Stimulated activated CD4-positive, alpha-beta T cell treated with anti-CD3 and anti-CD28 coated beads, TNF-alpha, amount 100 ng/mL, for 24 hours (primary cell): ENCODE measurements at regions not wholly inside any gene's neighbourhood (a gene's known extent, or its start where the extent isn't known, plus 50 kb on each side); places are given as distances from the start of the nearest gene placed in this dataset.

Experiments used
- DNase-seq, 3 experiments: peaks; one replicate each; pipeline ENCODE4 v3.0.0-alpha.2; 2020; ENCODE audit warnings: low read depth in 3 of 3

DNA sequence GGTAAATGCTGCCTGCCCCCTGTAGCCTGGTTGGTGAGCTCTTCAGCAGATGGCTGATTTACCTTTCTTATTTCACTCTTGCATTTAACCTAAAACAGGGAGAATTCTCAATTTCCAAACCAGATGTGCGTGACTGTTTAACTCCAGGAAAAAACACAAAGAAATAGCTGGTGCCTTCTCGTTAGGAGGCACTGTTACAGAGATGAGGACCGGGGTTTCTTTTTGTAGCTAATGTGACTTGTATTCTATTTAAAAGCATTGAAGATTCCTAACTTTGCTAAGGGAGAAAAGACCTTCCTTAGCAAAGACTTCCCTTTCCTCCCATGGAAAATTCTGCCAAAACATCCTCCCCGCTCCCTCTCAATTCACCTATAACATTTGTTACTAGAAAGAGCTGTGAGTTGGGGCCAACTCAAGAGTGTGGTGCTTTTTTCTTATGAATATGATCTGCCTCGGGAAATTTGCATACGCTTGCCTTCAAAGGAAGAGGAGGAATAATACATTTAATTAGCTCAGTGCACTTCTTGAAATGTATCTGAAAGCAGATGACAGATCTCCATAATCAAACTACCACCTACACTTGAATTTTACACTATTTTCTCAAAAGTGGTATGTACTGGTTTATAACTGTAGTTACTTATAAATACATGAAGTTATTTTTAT, 102.0 kb upstream of the ARID2 start:
- no peak for DNase-seq

DNA sequence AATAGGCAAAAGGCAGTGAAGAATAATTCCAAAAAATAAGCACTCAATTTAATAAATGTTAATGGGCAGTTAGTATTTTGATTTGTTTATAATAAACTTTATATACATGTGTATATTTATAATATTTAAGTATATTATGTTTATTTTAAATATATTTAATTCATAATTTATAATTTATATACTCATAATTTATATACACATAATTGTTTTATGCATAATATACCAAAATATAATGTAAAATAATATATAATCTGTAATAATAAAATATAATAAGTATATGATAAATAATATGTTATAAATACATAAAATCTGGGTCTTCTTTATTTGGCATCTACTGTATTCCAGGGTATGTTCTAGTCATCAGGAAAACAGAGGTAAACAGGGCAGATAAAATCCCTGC, 100.2 kb upstream of the ARID2 start:
- DNase-seq = no peak

DNA sequence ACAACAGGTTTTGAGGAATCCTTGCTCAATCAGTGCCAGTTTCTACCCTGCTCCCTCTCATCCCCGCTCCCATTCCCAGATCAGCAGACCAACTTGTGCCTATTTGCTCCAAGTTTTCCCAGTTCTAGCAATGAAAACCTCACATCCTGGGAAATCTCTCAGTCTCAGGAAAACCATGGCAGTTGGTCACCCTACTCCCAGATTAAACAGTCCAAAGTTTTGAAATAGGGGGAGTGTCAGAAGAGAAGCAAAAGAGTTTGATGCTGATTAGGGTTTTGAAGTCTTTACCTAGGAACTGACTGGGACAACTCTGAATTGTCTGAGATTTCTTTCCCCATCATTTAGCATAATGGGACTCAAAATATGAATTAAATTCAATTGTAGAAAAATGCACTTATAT, 95.8 kb upstream of the ARID2 start:
- no peak for DNase-seq

DNA sequence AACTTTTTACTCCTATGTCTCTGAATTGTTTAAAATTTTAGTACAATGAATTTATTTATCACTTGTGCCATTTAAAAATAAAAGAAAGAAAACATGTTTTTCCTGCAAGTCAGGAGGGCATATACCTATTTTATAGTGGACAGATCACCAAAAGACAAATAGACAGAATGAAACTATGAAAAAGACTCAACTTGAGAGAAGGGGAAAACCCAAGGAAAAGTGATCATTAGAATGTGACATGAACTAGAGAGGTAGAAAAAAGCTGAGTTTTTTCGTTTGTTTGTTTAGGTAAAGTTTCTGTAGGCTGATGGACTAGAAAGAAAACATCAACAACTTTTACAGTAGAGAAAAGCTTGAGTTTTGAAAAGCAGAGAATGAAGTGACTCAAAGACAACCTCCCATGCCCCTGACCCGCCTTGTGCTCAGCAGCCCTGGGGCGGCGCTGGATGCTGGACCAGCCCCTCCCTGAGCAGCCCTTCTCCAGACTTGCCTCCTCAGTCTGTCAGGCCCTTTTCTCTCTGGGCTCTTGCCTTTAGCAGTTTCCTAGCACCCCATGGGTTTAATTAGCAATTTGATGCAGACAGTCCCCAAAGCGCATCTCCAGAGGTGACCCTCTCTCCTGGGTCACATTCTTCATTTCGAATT, 95.1 kb upstream of the ARID2 start:
- no peak for DNase-seq

DNA sequence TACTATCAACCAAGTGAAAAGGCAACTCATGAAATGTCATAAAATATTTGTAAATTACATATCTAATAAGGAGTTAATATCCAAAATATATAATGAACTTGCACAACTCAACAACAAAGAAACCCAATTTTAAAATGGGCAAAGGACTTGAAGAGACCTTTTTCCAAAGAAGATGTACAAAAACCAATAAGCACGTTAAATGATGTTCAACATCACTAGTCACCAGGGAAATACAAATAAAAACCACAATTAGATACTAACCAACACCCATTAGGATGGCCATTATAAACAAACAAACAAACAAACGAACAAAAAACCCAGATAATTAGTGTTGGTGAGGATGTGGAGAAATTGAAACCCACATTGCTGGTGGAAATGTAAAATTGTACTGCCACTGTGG, 92.3 kb upstream of the ARID2 start:
- DNase-seq = no peak

DNA sequence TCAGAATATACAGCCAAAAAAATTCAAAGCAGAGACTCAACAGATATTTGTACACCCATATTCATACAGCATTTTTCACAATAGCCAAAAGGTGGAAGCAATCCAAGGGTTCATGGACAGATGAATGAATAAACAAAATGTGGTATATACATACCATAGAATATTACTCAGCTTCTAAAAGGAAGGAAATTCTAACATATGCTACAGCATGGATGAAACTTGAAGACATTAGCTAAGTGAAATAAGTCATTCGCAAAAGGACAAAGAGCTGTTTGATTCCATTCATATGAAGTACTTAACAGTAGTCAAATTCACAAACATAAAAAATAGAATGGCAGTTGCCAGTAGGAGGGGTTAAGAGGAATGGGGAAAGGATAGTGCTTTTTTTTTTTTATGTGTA, 91.8 kb upstream of the ARID2 start:
- no peak for DNase-seq

DNA sequence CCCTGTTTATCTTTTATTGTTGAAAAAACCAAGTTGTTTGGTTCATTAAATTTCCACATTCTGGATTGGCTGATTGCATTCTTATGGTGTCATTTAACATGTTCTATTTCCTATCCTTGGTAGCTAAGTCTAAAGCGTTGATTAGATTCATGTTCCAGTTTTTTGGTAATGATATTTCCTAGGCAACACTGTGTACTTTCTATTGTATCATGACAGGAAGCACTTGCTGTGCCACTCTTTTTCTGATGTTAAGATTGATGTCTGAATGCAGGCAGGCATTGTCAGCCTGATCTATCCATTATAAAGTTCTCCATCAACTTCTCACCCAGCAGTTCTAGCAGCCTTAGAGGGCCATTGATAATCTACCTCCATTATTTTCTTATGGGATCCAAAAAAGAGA, 91.1 kb upstream of the ARID2 start:
- no peak for DNase-seq

DNA sequence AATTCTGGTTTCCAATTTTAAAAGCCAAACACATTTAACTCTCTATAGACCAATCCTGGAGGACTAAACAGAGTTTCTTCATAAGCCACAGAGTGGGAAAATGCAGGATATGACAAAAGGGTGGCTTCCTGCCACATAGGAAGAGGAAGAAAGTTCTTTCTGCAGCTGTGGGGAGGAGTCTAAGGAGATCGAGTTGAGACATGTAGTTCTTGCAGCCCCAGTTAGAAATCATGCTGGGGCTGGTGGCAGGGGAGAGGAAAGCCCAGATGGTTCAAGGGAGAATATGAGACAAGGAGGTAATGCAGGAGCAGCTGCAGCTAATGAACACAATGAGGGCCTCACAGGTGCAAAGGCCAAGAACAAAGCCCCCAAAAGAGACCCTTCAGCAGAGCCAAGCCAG, 85.0 kb upstream of the ARID2 start:
- DNase-seq = no peak

DNA sequence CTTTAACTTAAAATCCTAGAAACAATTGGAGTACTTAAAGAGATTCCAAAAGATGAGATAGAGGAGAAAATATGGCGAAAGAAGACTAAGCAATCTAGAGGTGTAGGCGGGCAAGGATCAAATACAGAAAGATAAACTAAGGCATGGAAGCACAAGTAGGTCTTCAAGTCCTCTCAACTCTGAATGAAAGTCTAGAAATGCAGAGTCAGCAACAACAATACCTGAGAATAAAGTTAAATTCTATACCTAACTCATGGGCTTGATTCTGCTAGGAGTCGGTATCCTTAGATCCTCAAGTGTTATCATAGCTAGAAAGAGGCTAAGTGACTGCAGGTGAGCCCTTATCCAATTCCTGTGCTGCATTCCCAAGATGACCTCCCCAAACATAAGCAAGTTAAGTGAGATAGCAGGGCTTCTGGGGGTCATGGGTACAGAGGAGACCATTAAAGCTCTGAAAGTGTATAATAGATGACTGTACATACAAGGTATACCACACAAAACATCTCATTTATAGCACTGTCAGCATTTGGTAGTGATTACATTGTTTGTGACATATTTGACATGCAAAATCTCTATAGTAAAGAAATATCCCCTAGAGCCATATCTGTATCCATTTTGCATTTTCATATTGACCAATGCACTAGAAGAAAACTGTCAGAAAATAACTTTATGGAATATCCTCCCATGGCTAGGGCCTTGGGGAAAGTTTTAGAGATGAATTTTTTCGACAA, 82.5 kb upstream of the ARID2 start:
- DNase-seq = no peak

DNA sequence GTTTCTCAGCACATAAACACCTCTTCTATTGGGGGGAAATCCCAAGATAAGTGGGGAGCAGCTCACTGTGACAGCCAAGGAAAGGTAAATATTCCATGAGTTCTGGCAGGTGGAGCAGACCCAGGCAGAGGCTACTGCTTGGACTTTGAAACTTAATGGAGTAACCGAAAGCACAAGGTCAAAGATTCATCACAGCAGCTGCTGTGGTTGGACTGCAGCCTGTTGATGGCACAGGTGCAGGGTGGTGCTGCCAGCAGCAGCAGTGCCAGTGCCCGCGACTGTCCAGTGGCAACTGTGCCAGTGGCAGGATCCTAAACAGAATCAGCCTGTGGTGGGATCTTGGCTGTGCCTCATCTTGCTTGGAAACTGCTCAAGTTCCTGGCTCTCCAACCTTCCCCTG, 81.4 kb upstream of the ARID2 start:
- DNase-seq = no peak

DNA sequence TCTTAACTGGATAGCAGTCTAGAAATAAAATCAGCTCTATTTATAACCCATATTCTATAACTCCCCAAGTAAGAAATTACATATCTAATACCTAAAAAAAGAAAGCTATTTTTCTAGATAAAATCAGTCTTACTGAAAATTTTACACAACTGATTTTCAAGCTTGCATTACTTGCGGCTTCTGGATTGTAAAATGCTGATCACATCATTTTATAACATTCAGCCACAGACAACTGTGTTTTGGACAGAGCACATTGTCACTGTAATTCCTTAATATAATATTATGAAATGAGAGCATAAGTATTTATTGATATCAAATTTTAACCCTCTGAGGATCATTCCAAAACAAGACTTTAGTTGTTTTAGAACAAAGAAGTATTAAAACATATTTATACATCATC, 78.5 kb upstream of the ARID2 start:
- DNase-seq = no peak

DNA sequence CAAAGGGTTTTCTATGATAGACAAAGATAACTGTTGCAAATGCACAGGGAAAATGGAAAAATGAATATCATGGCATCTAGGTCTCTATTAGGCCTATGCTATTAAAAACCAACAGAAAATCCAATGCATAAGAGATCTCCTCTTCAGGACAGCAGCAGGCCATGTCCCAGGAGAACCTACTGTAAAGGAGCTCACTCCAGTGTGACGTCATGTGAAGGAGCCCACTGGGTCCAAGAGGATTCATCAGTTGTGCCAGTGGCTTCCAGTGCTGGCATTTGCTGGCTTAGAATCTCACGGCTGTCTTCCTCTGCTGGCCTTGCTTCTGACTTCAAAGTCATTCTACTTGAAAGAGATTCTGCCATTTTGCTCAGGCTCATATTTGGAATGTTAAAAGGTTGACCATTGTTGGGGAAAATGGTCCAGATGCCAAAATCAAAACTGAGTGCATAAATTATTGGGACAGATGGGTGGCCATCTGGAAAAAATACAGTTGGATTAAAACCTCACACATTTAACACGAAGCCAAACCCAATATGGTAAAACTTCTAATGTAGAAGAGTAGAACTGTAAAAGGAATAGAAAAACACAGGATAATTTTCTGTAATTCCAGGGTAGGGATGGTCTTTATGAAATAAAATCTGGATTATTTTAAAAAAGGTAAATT, 75.4 kb upstream of the ARID2 start:
- no peak for DNase-seq

DNA sequence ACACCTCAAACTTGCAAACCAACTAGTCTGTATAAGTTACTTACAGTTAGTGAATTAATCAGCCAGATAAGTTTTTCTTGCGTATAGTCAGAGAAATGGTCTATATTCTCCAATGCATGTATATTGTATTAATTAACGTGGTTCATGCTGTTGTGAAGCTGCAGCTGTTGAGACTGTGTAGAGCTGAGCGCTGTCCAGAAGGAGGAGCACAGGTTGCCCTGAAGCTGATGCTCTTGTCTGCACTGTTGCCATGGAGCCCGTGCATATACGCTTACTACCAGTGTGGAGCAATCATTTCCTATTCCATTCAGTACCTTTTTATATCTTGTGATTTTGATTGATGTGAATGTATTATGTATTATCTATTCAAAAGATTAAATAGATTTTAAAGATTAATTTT, 74.3 kb upstream of the ARID2 start:
- peak; percentile 2 to 21 (median 5) for DNase-seq

DNA sequence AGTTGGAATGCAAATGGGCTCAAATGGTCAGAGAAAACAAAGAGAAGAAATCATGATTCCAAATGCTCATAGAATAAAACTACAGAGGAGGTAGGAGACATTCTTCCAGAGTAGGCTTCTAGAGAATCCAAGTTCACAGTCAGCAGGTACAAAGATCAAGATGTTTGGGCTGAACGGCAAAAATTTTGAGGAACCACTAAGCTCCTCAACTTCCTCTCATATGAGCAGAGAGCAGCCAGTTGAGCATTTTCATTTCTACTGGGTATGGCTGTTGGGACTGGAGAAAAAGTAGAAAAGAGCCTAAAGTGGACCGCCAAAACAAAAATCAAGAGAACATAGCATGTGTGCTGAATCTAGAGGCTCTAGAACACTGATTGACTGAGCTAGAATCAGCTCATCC, 73.8 kb upstream of the ARID2 start:
- no peak for DNase-seq

DNA sequence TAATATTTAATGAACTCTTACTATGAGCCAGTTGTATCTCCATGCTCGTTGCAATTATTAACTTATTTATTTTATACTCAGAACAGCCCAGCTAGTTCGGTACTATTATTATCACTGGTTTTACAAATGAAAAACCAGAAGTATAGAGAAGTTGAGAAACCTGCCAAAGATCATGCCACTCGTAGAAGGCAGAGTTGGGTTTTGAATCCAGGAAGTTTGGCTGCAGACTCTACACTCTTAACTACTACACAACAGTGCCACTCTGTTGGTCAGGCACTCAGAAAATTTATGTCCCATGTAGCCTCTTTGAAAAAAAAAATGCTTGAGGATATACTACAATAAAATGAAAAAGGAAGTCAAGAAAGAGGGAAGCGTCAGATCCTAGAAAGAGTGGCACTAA, 71.5 kb upstream of the ARID2 start:
- DNase-seq = no peak

DNA sequence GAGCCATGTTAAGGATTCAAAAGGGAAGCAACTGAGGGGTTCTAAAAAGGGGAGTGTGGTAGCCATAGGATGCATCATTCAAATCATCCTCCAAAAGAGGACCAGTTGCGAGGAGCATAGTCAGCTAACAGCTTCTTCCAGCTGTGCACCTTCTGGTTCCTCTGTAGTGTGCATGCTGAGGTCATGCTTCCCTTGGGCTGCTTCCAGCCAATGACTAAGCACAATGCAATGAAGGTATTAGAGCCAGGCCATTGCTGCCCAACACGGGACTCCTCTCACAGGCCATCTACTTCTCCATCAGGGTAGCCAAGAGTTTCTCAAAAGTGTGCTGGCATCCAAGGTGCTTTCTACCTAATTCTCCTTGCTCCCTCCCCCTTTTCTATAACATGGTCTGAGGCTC, 69.2 kb upstream of the ARID2 start:
- no peak for DNase-seq

DNA sequence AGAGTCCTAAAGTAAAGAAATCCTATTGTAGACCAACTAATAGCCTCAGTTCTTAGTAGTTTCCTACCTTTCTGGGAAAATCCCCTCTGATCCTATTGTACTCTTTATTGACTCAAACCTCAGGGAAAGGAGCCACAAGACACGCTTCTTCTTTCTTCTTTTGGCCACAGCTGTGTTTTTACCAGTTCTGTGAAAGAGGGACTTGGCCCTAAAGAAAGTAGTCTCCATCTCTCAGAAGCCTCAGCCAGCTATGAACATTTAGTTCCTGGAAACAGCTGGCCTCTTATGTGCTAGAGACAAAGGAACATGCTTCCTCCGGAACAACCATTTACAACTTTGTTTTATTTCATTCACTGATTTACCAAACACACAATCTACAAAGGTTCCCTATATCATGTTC, 66.1 kb upstream of the ARID2 start:
- DNase-seq = no peak

DNA sequence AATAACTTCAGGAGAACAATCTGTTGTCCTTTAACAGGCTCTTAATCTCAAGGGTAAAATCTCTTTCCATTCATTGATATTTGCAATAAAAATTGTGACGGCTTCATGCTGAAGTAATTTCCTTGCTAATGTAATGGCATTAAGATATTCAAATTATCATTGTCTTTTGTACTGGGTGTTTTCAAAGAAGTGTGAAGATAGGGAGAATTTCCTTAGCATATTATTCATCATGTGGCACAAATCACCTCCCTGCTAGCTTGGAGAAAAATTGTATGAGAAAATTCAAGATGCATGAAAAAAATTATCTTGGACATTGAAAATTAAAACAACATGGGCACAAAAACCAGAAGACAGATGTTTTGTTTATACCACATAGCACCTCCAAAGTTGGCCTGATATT, 63.6 kb upstream of the ARID2 start:
- DNase-seq = no peak

DNA sequence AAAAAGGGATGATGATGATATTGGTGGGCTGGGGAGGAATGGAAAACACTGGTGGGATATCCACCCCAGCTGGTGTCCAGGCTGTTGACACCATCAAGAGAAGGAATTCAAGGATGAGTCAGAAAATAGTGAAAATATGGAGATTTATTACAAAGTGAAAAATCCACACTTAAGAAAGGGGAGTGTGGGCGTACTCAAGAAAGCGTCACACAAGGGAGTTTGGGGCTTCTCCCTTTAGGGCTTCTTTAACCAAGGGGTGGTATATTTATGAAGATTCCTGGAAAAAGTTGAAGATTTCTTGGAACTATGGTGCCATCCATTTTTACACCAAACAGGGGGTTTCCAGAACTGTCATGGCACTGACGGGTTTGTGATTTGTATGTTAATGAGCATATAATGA, 63.1 kb upstream of the ARID2 start:
- DNase-seq = no peak

DNA sequence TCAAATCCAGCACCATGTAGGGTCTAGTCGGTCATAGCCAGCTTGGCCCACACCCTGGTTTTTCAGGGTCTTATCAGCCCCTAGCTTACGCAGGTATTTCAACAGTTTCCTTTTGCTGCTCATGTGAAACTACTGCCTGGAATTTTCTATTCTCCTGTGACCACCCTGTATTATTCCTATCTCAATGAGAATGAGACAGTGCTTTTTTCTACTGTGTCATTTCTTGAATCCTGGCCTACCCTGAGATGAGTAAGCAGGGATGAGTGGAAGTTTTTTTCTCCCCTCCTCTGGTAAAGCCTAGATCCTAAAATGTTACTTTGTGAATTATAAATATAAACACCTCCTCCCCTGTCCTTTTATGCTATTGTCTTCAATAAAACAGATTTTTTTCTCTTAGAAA, 62.7 kb upstream of the ARID2 start:
- DNase-seq = no peak

DNA sequence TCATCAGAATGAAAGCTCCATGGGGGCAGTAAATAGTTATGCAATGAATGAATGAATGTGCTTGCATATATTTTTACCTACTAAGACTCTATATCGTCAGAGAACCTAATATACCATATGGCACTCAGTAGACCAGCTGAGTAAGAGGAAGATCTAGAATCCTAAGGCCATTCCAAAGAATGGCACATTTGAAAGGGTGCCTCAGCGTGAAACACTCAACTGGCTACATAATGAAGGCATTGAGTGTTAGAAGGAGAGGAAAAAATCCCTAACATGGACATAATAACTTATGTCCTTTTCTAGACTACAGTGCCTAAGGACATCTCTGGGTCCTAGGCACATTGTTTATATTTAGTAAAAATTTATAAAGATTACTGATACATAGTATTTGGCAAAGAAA, 61.7 kb upstream of the ARID2 start:
- no peak for DNase-seq

DNA sequence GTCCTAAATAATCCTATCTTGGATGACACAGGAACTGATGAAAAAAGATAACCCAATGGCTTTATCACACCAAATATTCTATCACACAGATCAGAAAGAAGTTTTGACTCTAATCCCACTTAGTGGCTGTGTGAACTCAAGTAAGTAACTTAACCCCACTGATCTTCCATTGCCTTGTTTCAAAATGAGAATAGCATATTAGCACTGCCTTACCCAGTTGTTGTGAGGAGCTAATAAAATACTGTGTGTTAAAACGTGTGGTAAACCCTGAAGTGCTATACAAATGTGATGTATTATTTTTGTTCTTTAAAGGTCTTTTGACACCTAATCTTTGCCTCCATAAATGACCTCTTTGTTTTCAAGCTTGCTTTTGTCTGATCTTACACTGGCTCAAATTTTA, 60.9 kb upstream of the ARID2 start:
- no peak for DNase-seq

DNA sequence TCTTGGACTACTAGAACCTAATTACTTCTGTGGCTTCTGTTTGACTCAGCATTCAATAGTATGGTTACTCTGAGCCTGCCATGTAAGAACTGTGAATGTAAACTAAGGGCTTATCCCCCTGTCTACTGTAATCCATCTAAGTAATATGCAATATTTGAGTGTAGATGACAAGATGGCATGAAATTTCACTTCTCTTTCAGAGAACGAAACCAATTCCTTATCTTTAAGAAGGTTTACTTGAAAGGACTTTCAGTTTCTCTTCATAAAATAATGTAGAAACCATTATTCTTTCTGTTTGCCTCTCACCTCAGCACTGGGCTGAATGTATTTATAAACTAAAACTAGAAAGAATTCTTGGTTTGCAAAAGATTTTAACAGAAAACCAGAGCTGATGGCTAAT, 60.4 kb upstream of the ARID2 start:
- DNase-seq = no peak
